Stimulated activated memory B cell treated with anti-CD40 and anti-IgM and Interleukin-4, amounts not matched to agents 10 μg/mL and 1 μg/mL and 100 μg/mL, for 72 hours (primary cell): ENCODE measurements at regions not wholly inside any gene's neighbourhood (a gene's known extent, or its start where the extent isn't known, plus 50 kb on each side); places are given as distances from the start of the nearest gene placed in this dataset.
"Not testable (repeated sequence)": the region's sequence is repeated elsewhere in the genome, so short reads cannot be mapped to it uniquely, and the experiment has no call there.

Source experiments
- ATAC-seq: fragments of 150-1000 bp; cut with Tn5 transposase; 2 replicates; pipeline ENCODE4 v1.10.0; 2021
- H3K27ac Mint-ChIP-seq: one replicate; pipeline ENCODE4 v1.8.0; 2022; ENCODE audit warnings: mild to moderate bottlenecking, mixed read lengths
- H3K27me3 Mint-ChIP-seq: one replicate; pipeline ENCODE4 v1.8.0; 2022; ENCODE audit warnings: mixed read lengths
- H3K36me3 Mint-ChIP-seq: one replicate; pipeline ENCODE4 v1.8.0; 2022; ENCODE audit warnings: mixed read lengths
- H3K4me1 Mint-ChIP-seq: one replicate; pipeline ENCODE4 v1.8.0; 2022; ENCODE audit warnings: mixed read lengths
- H3K4me3 Mint-ChIP-seq: one replicate; pipeline ENCODE4 v1.8.0; 2022; ENCODE audit warnings: mild to moderate bottlenecking, moderate library complexity, mixed read lengths
- H3K9me3 Mint-ChIP-seq: one replicate; pipeline ENCODE4 v1.8.0; 2022; ENCODE audit warnings: mixed read lengths

GRCh38 chr1:81517987-81518386, 282.7 kb upstream of the ADGRL2 start:
- no peak for ATAC-seq
- Mint-ChIP-seq H3K9me3 (peaks cover 5% of the 10 kb centered on the region), H3K4me1 (peaks cover 12% of the 10 kb centered on the region), H3K36me3 (no peaks in the 10 kb centered on the region), H3K27me3 (no peaks in the 10 kb centered on the region), H3K27ac (no peak overlapping the region), H3K4me3 (no peak overlapping the region)

- no peaks in the 10 kb centered on the region for H3K27me3 Mint-ChIP-seq
- H3K4me1 Mint-ChIP-seq, result peaks cover 12% of the 10 kb centered on the region
- no peak for ATAC-seq
- H3K27ac Mint-ChIP-seq, result no peak overlapping the region
- H3K9me3 Mint-ChIP-seq, result no peaks in the 10 kb centered on the region
- no peaks in the 10 kb centered on the region for H3K36me3 Mint-ChIP-seq
- H3K4me3 Mint-ChIP-seq, result no peak overlapping the region
Observed at GRCh38 chr1:81513796-81514354, 286.9 kb upstream of the ADGRL2 start.

GRCh38 chr1:81512252-81513003, 288.3 kb upstream of the ADGRL2 start:
- no peak overlapping the region for H3K4me3 Mint-ChIP-seq
- no peaks in the 10 kb centered on the region for H3K36me3 Mint-ChIP-seq
- H3K9me3 Mint-ChIP-seq, result no peaks in the 10 kb centered on the region
- H3K27me3 Mint-ChIP-seq, result no peaks in the 10 kb centered on the region
- H3K27ac Mint-ChIP-seq, result no peak overlapping the region
- peaks cover 6% of the 10 kb centered on the region for H3K4me1 Mint-ChIP-seq
- no peak for ATAC-seq

GRCh38 chr1:81511281-81511680, 289.5 kb upstream of the ADGRL2 start:
- Mint-ChIP-seq H3K36me3 (no peaks in the 10 kb centered on the region), H3K4me1 (peaks cover 5% of the 10 kb centered on the region), H3K9me3 (no peaks in the 10 kb centered on the region), H3K27ac (no peak overlapping the region), H3K4me3 (no peak overlapping the region), H3K27me3 (no peaks in the 10 kb centered on the region)
- ATAC-seq, result no peak

- ATAC-seq, result no peak
- Mint-ChIP-seq H3K9me3 (no peaks in the 10 kb centered on the region), H3K27me3 (no peaks in the 10 kb centered on the region), H3K4me3 (no peak overlapping the region), H3K4me1 (peaks cover 11% of the 10 kb centered on the region), H3K27ac (no peak overlapping the region), H3K36me3 (no peaks in the 10 kb centered on the region)
Observed at GRCh38 chr1:81510701-81511100, 290.0 kb upstream of the ADGRL2 start.

GRCh38 chr1:81509594-81509993, 291.1 kb upstream of the ADGRL2 start:
- Mint-ChIP-seq H3K27me3 (no peaks in the 10 kb centered on the region), H3K4me3 (no peak overlapping the region), H3K4me1 (peaks cover 18% of the 10 kb centered on the region)

GRCh38 chr1:81506699-81507098, 294.0 kb upstream of the ADGRL2 start:
- H3K27ac Mint-ChIP-seq, result no peak overlapping the region

More at GRCh38 chr1:81509594-81509993, 291.1 kb upstream of the ADGRL2 start:
- Mint-ChIP-seq H3K27ac (no peak overlapping the region), H3K9me3 (no peaks in the 10 kb centered on the region), H3K36me3 (no peaks in the 10 kb centered on the region)
- ATAC-seq, result no peak

GRCh38 chr1:81505831-81506230, 294.9 kb upstream of the ADGRL2 start:
- ATAC-seq, result peak; percentile 84
- Mint-ChIP-seq H3K9me3 (no peaks in the 10 kb centered on the region), H3K27ac (peak overlapping the region; percentile 8), H3K4me3 (no peak overlapping the region), H3K4me1 (peaks cover 12% of the 10 kb centered on the region), H3K27me3 (no peaks in the 10 kb centered on the region), H3K36me3 (no peaks in the 10 kb centered on the region)

More at GRCh38 chr1:81506699-81507098, 294.0 kb upstream of the ADGRL2 start:
- Mint-ChIP-seq H3K4me1 (peaks cover 12% of the 10 kb centered on the region), H3K9me3 (no peaks in the 10 kb centered on the region), H3K4me3 (no peak overlapping the region), H3K27me3 (no peaks in the 10 kb centered on the region), H3K36me3 (no peaks in the 10 kb centered on the region)
- no peak for ATAC-seq

GRCh38 chr1:81504820-81505219, 295.9 kb upstream of the ADGRL2 start:
- not testable (repeated sequence) for H3K9me3 Mint-ChIP-seq, ATAC-seq, H3K4me3 Mint-ChIP-seq, H3K36me3 Mint-ChIP-seq, H3K27me3 Mint-ChIP-seq, H3K27ac Mint-ChIP-seq
- H3K4me1 Mint-ChIP-seq, result peaks cover 12% of the 10 kb centered on the region

- not testable (repeated sequence) for H3K4me3 Mint-ChIP-seq, H3K36me3 Mint-ChIP-seq, ATAC-seq, H3K27me3 Mint-ChIP-seq, H3K27ac Mint-ChIP-seq, H3K9me3 Mint-ChIP-seq
- peaks cover 12% of the 10 kb centered on the region for H3K4me1 Mint-ChIP-seq
Observed at GRCh38 chr1:81502705-81503104, 298.0 kb upstream of the ADGRL2 start.

GRCh38 chr1:81501485-81501884, 299.2 kb upstream of the ADGRL2 start:
- H3K27me3 Mint-ChIP-seq, H3K9me3 Mint-ChIP-seq, H3K4me3 Mint-ChIP-seq, H3K27ac Mint-ChIP-seq, ATAC-seq, H3K36me3 Mint-ChIP-seq: not testable (repeated sequence)
- peaks cover 12% of the 10 kb centered on the region for H3K4me1 Mint-ChIP-seq

GRCh38 chr1:81499487-81499886, 301.2 kb upstream of the ADGRL2 start:
- no peak overlapping the region for H3K4me3 Mint-ChIP-seq
- H3K9me3 Mint-ChIP-seq, result no peaks in the 10 kb centered on the region
- ATAC-seq, result no peak
- no peaks in the 10 kb centered on the region for H3K36me3 Mint-ChIP-seq
- H3K4me1 Mint-ChIP-seq, result no peaks in the 10 kb centered on the region
- no peaks in the 10 kb centered on the region for H3K27me3 Mint-ChIP-seq
- no peak overlapping the region for H3K27ac Mint-ChIP-seq

GRCh38 chr1:81498471-81499462, 302.0 kb upstream of the ADGRL2 start:
- no peak for ATAC-seq
- Mint-ChIP-seq H3K4me1 (no peaks in the 10 kb centered on the region), H3K9me3 (no peaks in the 10 kb centered on the region), H3K27ac (no peak overlapping the region), H3K4me3 (no peak overlapping the region), H3K27me3 (no peaks in the 10 kb centered on the region), H3K36me3 (no peaks in the 10 kb centered on the region)

GRCh38 chr1:81496349-81496748, 304.4 kb upstream of the ADGRL2 start:
- ATAC-seq, result no peak
- Mint-ChIP-seq H3K4me3 (no peak overlapping the region), H3K4me1 (no peaks in the 10 kb centered on the region), H3K27ac (no peak overlapping the region), H3K36me3 (no peaks in the 10 kb centered on the region), H3K27me3 (no peaks in the 10 kb centered on the region), H3K9me3 (no peaks in the 10 kb centered on the region)

- Mint-ChIP-seq H3K4me1 (no peaks in the 10 kb centered on the region), H3K4me3 (no peak overlapping the region), H3K36me3 (peaks cover 6% of the 10 kb centered on the region), H3K27me3 (no peaks in the 10 kb centered on the region), H3K27ac (no peak overlapping the region), H3K9me3 (peaks cover 3% of the 10 kb centered on the region)
- no peak for ATAC-seq
Observed at GRCh38 chr1:81493102-81493869, 307.4 kb upstream of the ADGRL2 start.
